OCI-LY1 (cell line): ENCODE measurements at regions not wholly inside any gene's neighbourhood (a gene's known extent, or its start where the extent isn't known, plus 50 kb on each side); places are given as distances from the start of the nearest gene placed in this dataset.

Experiments used
- H2AFZ ChIP-seq: fragments of 200-600 bp; sonication (generic), shearing (Covaris generic); 2 replicates; pipeline ENCODE4 v1.6.0; 2014; ENCODE audit warnings: antibody characterized with exemption, mild to moderate bottlenecking, low read length
- H3F3A ChIP-seq: fragments of 200-600 bp; sonication (generic), shearing (Covaris generic); 2 replicates; pipeline ENCODE4 v1.6.0; 2014; ENCODE audit warnings: mild to moderate bottlenecking, antibody characterized with exemption, low read length, moderate library complexity; ENCODE audit not compliant: insufficient read depth
- H3K27ac ChIP-seq: fragments of 200-600 bp; sonication (generic); 2 replicates; pipeline ENCODE4 v1.5.1; 2014; ENCODE audit warnings: low read length, mixed run types, mild to moderate bottlenecking, low read depth; ENCODE audit not compliant: poor library complexity, severe bottlenecking
- H3K27me3 ChIP-seq: fragments of 200-600 bp; sonication (generic); 2 replicates; pipeline ENCODE4 v1.6.0; 2014; ENCODE audit warnings: antibody characterized with exemption, mild to moderate bottlenecking, low read length, moderate library complexity; ENCODE audit not compliant: insufficient read depth
- H3K36me3 ChIP-seq: fragments of 200-600 bp; sonication (generic); 2 replicates; pipeline ENCODE4 v1.6.1; 2014; ENCODE audit warnings: mild to moderate bottlenecking, antibody characterized with exemption, low read length, moderate library complexity, mixed read lengths; ENCODE audit not compliant: insufficient read depth
- H3K4me1 ChIP-seq: fragments of 200-600 bp; sonication (generic); 2 replicates; pipeline ENCODE4 v1.5.1; 2014; ENCODE audit warnings: mild to moderate bottlenecking, low read length, moderate library complexity; ENCODE audit not compliant: insufficient read depth, severe bottlenecking
- H3K4me2 ChIP-seq: fragments of 200-600 bp; sonication (generic), shearing (Covaris generic); 2 replicates; pipeline ENCODE4 v1.6.1; 2014; ENCODE audit warnings: low read length
- H3K4me3 ChIP-seq: fragments of 200-600 bp; sonication (generic); 2 replicates; pipeline ENCODE4 v1.5.1; 2014; ENCODE audit warnings: low read length, low read depth, mild to moderate bottlenecking, mixed read lengths; ENCODE audit not compliant: poor library complexity, severe bottlenecking
- H3K79me2 ChIP-seq: fragments of 200-600 bp; shearing (Covaris generic); 2 replicates; pipeline ENCODE4 v1.6.1; 2016; ENCODE audit warnings: mixed run types, low read length, mixed read lengths; ENCODE audit not compliant: insufficient read depth
- H3K9ac ChIP-seq: fragments of 200-600 bp; sonication (generic), shearing (Covaris generic); 2 replicates; pipeline ENCODE4 v1.6.1; 2014; ENCODE audit warnings: mild to moderate bottlenecking, low read length, mixed read lengths
- H3K9me2 ChIP-seq: fragments of 200-600 bp; sonication (generic), shearing (Covaris generic); 2 replicates; pipeline ENCODE4 v1.6.1; 2014; ENCODE audit warnings: low read depth, mild to moderate bottlenecking, low read length, mixed read lengths
- H3K9me3 ChIP-seq: fragments of 200-600 bp; shearing (Covaris generic); 2 replicates; pipeline ENCODE4 v1.6.1; 2014; ENCODE audit warnings: low read length, mixed read lengths
- H4K20me1 ChIP-seq: fragments of 200-600 bp; sonication (generic), shearing (Covaris generic); 2 replicates; pipeline ENCODE4 v1.6.0; 2016; ENCODE audit warnings: mild to moderate bottlenecking, low read length; ENCODE audit not compliant: insufficient read depth
- CTCF ChIP-seq: fragments of 200-600 bp; sonication (generic), shearing (Covaris generic); IDR thresholded peaks from 2 replicates; pipeline ENCODE4 v1.5.1; 2017; ENCODE audit warnings: mild to moderate bottlenecking, antibody characterized with exemption, low read length, moderate library complexity, mixed read lengths
- EZH2 ChIP-seq: fragments of 200-600 bp; sonication (generic), shearing (Covaris generic); IDR thresholded peaks from 2 replicates; pipeline ENCODE4 v1.8.0; 2017; ENCODE audit warnings: borderline replicate concordance, mixed run types, mild to moderate bottlenecking, antibody characterized with exemption, low read length, moderate library complexity, mixed read lengths

- no peak overlapping the region for H3K9ac ChIP-seq
- no peaks in the 10 kb centered on the region for H3K36me3 ChIP-seq
- H3K27me3 ChIP-seq, result no peaks in the 10 kb centered on the region
- no peaks in the 10 kb centered on the region for H3K9me3 ChIP-seq
- TF ChIP-seq EZH2 (no peak), CTCF (no peak)
- H3K4me3 ChIP-seq, result no peak overlapping the region
- H3K4me1 ChIP-seq, result peaks cover 3% of the 10 kb centered on the region
- no peaks in the 10 kb centered on the region for H3F3A ChIP-seq
- H3K79me2 ChIP-seq, result no peaks in the 10 kb centered on the region
- no peak overlapping the region for H2AFZ ChIP-seq
- no peak overlapping the region for H3K27ac ChIP-seq
- H3K9me2 ChIP-seq, result no peaks in the 10 kb centered on the region
- H4K20me1 ChIP-seq, result no peaks in the 10 kb centered on the region
- no peak overlapping the region for H3K4me2 ChIP-seq
Observed at GRCh38 chr2:590214-591175, 86.7 kb downstream of the TMEM18 start.

- Histone ChIP-seq H4K20me1 (no peaks in the 10 kb centered on the region), H3K27ac (no peak overlapping the region), H3K4me2 (no peak overlapping the region), H3K9me2 (no peaks in the 10 kb centered on the region), H3K9me3 (no peaks in the 10 kb centered on the region), H3K4me3 (no peak overlapping the region), H3K9ac (no peak overlapping the region), H2AFZ (no peak overlapping the region), H3F3A (no peaks in the 10 kb centered on the region), H3K4me1 (peaks cover 9% of the 10 kb centered on the region), H3K79me2 (no peaks in the 10 kb centered on the region), H3K36me3 (no peaks in the 10 kb centered on the region), H3K27me3 (no peaks in the 10 kb centered on the region; the same call in 1 of the 2 replicates)
- TF ChIP-seq CTCF (no peak), EZH2 (no peak)
Observed at GRCh38 chr2:589281-590130, 87.7 kb downstream of the TMEM18 start.

- H3K4me2 ChIP-seq, result no peak overlapping the region
- H3K9me3 ChIP-seq, result no peaks in the 10 kb centered on the region
- no peak overlapping the region for H3K27ac ChIP-seq
- peaks cover 9% of the 10 kb centered on the region for H3K4me1 ChIP-seq
- no peak overlapping the region for H3K9ac ChIP-seq
- H3K27me3 ChIP-seq, result no peaks in the 10 kb centered on the region; the same call in 1 of the 2 replicates
- no peaks in the 10 kb centered on the region for H3K36me3 ChIP-seq
- H3K79me2 ChIP-seq, result no peaks in the 10 kb centered on the region
- TF ChIP-seq EZH2 (no peak), CTCF (no peak)
- no peak overlapping the region for H3K4me3 ChIP-seq
- H3F3A ChIP-seq, result no peaks in the 10 kb centered on the region
- H3K9me2 ChIP-seq, result no peaks in the 10 kb centered on the region
- no peaks in the 10 kb centered on the region for H4K20me1 ChIP-seq
- H2AFZ ChIP-seq, result no peak overlapping the region
Observed at GRCh38 chr2:588074-588645, 89.0 kb downstream of the TMEM18 start.
